ENCODE measurements at regions not wholly inside any gene's neighbourhood (a gene's known extent, or its start where the extent isn't known, plus 50 kb on each side); places are given as distances from the start of the nearest gene placed in this dataset.

DNA sequence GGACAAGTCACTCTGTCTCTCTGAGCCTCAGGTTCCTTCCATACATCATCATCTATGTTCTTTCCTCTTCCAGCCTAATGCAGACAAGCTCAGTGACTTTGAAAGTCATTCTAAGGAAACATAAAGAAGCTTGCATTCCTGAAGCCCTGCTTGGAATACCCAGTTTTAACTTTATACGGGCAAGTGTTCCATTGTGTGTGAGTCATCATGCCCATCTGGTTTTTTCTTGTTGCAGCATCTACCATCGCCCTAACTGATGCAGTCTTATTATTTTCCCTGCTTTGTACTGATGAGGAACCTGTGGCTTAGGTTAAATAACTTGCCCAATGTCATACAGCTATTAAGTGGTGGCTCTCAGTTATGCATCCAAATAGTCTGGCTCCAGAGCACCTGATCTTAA is 177.9 kb upstream of the RAI2 start:
- WGBS (ENCODE audit: insufficient coverage, insufficient replicate concordance, low lambda C conversion rate, missing lambda C conversion rate) = 24% methylated on average over 2 of the region's 2 CpGs
- in situ Hi-C loops (cut with MboI) = no loop called here
- BruUV-seq (replicated peaks) = no TSS peak
- H3K79me2 ChIP-seq (ENCODE audit: control insufficient read depth, insufficient read depth, low read length) = no peaks in the 10 kb centered on the region
- DNase-seq (ENCODE audit: low read depth, low spot score) = no peak
- no peaks in the 10 kb centered on the region for H3K27me3 ChIP-seq (replicated peaks in 1 of 2; ENCODE audit: control insufficient read depth in 2 of 2, insufficient read depth in 2 of 2, low read length in 1 of 2)
- H3K4me2 ChIP-seq (ENCODE audit: control insufficient read depth, insufficient read depth) = no peak overlapping the region
- no peak overlapping the region for H3K4me3 ChIP-seq
- H3K4me1 ChIP-seq (ENCODE audit: control insufficient read depth, insufficient read depth, low read length) = no peaks in the 10 kb centered on the region
- ChIA-PET POLR2A (no interaction called here), RAD21 (ENCODE audit: unreplicated experiment) (no interaction called here), CTCF (no interaction called here), SMC1A (ENCODE audit: uncharacterized antibody, unreplicated experiment) (no interaction called here)
- no peak for FAIRE-seq
- H4K20me1 ChIP-seq (ENCODE audit: control insufficient read depth, insufficient read depth) = no peaks in the 10 kb centered on the region
- no peak for ATAC-seq
- no peaks in the 10 kb centered on the region for H3K36me3 ChIP-seq (ENCODE audit: control insufficient read depth in 2 of 2, insufficient read depth in 2 of 2, low read length in 1 of 2)
- H2AFZ ChIP-seq (ENCODE audit: control insufficient read depth, low read depth, low read length) = no peak overlapping the region
- H3K9me3 ChIP-seq (replicated peaks; ENCODE audit: control insufficient read depth, insufficient read depth, low read length) = no peaks in the 10 kb centered on the region
- H3K27ac ChIP-seq (ENCODE audit: control insufficient read depth, insufficient read depth) = no peak overlapping the region
- intact Hi-C loops (cut with micrococcal nuclease; ENCODE audit: unreplicated experiment) = no loop called here
- no peak overlapping the region for H3K9ac ChIP-seq (ENCODE audit: control insufficient read depth, insufficient read depth, low read length)
- TF ChIP-seq, protein P1, sequence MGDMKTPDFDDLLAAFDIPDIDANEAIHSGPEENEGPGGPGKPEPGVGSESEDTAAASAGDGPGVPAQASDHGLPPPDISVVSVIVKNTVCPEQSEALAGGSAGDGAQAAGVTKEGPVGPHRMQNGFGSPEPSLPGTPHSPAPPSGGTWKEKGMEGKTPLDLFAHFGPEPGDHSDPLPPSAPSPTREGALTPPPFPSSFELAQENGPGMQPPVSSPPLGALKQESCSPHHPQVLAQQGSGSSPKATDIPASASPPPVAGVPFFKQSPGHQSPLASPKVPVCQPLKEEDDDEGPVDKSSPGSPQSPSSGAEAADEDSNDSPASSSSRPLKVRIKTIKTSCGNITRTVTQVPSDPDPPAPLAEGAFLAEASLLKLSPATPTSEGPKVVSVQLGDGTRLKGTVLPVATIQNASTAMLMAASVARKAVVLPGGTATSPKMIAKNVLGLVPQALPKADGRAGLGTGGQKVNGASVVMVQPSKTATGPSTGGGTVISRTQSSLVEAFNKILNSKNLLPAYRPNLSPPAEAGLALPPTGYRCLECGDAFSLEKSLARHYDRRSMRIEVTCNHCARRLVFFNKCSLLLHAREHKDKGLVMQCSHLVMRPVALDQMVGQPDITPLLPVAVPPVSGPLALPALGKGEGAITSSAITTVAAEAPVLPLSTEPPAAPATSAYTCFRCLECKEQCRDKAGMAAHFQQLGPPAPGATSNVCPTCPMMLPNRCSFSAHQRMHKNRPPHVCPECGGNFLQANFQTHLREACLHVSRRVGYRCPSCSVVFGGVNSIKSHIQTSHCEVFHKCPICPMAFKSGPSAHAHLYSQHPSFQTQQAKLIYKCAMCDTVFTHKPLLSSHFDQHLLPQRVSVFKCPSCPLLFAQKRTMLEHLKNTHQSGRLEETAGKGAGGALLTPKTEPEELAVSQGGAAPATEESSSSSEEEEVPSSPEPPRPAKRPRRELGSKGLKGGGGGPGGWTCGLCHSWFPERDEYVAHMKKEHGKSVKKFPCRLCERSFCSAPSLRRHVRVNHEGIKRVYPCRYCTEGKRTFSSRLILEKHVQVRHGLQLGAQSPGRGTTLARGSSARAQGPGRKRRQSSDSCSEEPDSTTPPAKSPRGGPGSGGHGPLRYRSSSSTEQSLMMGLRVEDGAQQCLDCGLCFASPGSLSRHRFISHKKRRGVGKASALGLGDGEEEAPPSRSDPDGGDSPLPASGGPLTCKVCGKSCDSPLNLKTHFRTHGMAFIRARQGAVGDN (IDR thresholded peaks at IDR 0.05) = no peak
- TF ChIP-seq FOXK2 (IDR thresholded peaks at IDR 0.05) = no peak
- TF ChIP-seq, protein P2, sequence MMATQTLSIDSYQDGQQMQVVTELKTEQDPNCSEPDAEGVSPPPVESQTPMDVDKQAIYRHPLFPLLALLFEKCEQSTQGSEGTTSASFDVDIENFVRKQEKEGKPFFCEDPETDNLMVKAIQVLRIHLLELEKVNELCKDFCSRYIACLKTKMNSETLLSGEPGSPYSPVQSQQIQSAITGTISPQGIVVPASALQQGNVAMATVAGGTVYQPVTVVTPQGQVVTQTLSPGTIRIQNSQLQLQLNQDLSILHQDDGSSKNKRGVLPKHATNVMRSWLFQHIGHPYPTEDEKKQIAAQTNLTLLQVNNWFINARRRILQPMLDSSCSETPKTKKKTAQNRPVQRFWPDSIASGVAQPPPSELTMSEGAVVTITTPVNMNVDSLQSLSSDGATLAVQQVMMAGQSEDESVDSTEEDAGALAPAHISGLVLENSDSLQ (IDR thresholded peaks at IDR 0.05) = no peak
- no peak for TF ChIP-seq PAX5 (IDR thresholded peaks at IDR 0.05; ENCODE audit: borderline replicate concordance, low read depth, low read length)
- no peak for TF ChIP-seq POLR2A (IDR thresholded peaks at IDR 0.05; ENCODE audit: low read depth, low read length)
- no peak for TF ChIP-seq NBN (IDR thresholded peaks at IDR 0.05)
- TF ChIP-seq CREB1 (IDR thresholded peaks at IDR 0.05; ENCODE audit: low read depth) = no peak
- TF ChIP-seq, protein P3, sequence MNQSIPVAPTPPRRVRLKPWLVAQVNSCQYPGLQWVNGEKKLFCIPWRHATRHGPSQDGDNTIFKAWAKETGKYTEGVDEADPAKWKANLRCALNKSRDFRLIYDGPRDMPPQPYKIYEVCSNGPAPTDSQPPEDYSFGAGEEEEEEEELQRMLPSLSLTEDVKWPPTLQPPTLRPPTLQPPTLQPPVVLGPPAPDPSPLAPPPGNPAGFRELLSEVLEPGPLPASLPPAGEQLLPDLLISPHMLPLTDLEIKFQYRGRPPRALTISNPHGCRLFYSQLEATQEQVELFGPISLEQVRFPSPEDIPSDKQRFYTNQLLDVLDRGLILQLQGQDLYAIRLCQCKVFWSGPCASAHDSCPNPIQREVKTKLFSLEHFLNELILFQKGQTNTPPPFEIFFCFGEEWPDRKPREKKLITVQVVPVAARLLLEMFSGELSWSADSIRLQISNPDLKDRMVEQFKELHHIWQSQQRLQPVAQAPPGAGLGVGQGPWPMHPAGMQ (IDR thresholded peaks at IDR 0.05; ENCODE audit: borderline replicate concordance) = no peak
- no peak for TF ChIP-seq RAD51 (IDR thresholded peaks at IDR 0.05)
- no peak for TF ChIP-seq IKZF1 (conservative IDR thresholded peaks at IDR 0.05)
- TF ChIP-seq, protein P4, sequence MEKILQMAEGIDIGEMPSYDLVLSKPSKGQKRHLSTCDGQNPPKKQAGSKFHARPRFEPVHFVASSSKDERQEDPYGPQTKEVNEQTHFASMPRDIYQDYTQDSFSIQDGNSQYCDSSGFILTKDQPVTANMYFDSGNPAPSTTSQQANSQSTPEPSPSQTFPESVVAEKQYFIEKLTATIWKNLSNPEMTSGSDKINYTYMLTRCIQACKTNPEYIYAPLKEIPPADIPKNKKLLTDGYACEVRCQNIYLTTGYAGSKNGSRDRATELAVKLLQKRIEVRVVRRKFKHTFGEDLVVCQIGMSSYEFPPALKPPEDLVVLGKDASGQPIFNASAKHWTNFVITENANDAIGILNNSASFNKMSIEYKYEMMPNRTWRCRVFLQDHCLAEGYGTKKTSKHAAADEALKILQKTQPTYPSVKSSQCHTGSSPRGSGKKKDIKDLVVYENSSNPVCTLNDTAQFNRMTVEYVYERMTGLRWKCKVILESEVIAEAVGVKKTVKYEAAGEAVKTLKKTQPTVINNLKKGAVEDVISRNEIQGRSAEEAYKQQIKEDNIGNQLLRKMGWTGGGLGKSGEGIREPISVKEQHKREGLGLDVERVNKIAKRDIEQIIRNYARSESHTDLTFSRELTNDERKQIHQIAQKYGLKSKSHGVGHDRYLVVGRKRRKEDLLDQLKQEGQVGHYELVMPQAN (conservative IDR thresholded peaks at IDR 0.05) = no peak
- no peak for TF ChIP-seq MXI1 (IDR thresholded peaks at IDR 0.05; ENCODE audit: low read depth, low read length)
- TF ChIP-seq SIN3A (IDR thresholded peaks at IDR 0.05; ENCODE audit: low read depth, low read length) = no peak
- TF ChIP-seq FOS (IDR thresholded peaks at IDR 0.05; ENCODE audit: borderline replicate concordance, extremely low read depth, insufficient read length) = no peak
- TF ChIP-seq IKZF2 (IDR thresholded peaks at IDR 0.05) = no peak
- TF ChIP-seq POU2F2 (IDR thresholded peaks at IDR 0.05; ENCODE audit: borderline replicate concordance, low read depth, low read length) = no peak
